ENCODE measurements at regions not wholly inside any gene's neighbourhood (a gene's known extent, or its start where the extent isn't known, plus 50 kb on each side); places are given as distances from the start of the nearest gene placed in this dataset.

- no peak for DNase-seq
Measured at GRCh38 chr18:41331661-41332060, 623.4 kb upstream of the PIK3C3 start.

- peak; percentile 86 for DNase-seq
Measured at GRCh38 chr18:41326311-41326710, 628.7 kb upstream of the PIK3C3 start.

- peak; percentile 22 for DNase-seq
Measured at GRCh38 chr18:41324934-41325333, 630.1 kb upstream of the PIK3C3 start.

- peak; percentile 30 for DNase-seq
Measured at GRCh38 chr18:41324020-41324791, 630.8 kb upstream of the PIK3C3 start.

- no peak for DNase-seq
Measured at GRCh38 chr18:41323044-41323443, 632.0 kb upstream of the PIK3C3 start.

GRCh38 chr18:41320100-41320499 is 634.9 kb upstream of the PIK3C3 start:
- no peak for DNase-seq

- no peak for DNase-seq
Measured at GRCh38 chr18:41315134-41315533, 639.9 kb upstream of the PIK3C3 start.

- no peak for DNase-seq
Measured at GRCh38 chr18:41311571-41312547, 643.2 kb upstream of the PIK3C3 start.

GRCh38 chr18:41297740-41298139 is 657.3 kb upstream of the PIK3C3 start:
- no peak for DNase-seq

GRCh38 chr18:41269294-41269693 is 685.7 kb upstream of the PIK3C3 start:
- no peak for DNase-seq

- no peak for DNase-seq
Measured at GRCh38 chr18:41268271-41268670, 686.8 kb upstream of the PIK3C3 start.

- peak; percentile 27 for DNase-seq
Measured at GRCh38 chr18:41266616-41267015, 688.4 kb upstream of the PIK3C3 start.

- DNase-seq, result no peak
Measured at GRCh38 chr18:41266204-41266603, 688.8 kb upstream of the PIK3C3 start.

GRCh38 chr18:41265047-41265446 is 690.0 kb upstream of the PIK3C3 start:
- peak; percentile 14 for DNase-seq

GRCh38 chr18:41263956-41264355 is 691.1 kb upstream of the PIK3C3 start:
- no peak for DNase-seq

- no peak for DNase-seq
Measured at GRCh38 chr18:41262688-41263087, 692.3 kb upstream of the PIK3C3 start.

- DNase-seq, result no peak
Measured at GRCh38 chr18:41244591-41245037, 710.4 kb upstream of the PIK3C3 start.

GRCh38 chr18:41237317-41237716 is 717.7 kb upstream of the PIK3C3 start:
- no peak for DNase-seq

- no peak for DNase-seq
Measured at GRCh38 chr18:41231681-41232080, 723.4 kb upstream of the PIK3C3 start.

GRCh38 chr18:41227993-41228392 is 727.0 kb upstream of the PIK3C3 start:
- no peak for DNase-seq

GRCh38 chr18:41226911-41227310 is 728.1 kb upstream of the PIK3C3 start:
- DNase-seq, result no peak

- peak; percentile 82 for DNase-seq
Measured at GRCh38 chr18:41226186-41226585, 728.8 kb upstream of the PIK3C3 start.

- DNase-seq, result no peak
Measured at GRCh38 chr18:41216341-41217003, 738.6 kb upstream of the PIK3C3 start.

Measured in fibroblast of upper back skin (primary cell).